SK-N-SH treated with all-trans-retinoic acid at 6 μM for 48 hours (cell line): ENCODE measurements at regions not wholly inside any gene's neighbourhood (a gene's known extent, or its start where the extent isn't known, plus 50 kb on each side); places are given as distances from the start of the nearest gene placed in this dataset.

Experiments
- ARNTL ChIP-seq: fragments of 450-650 bp; formaldehyde crosslinking; IDR thresholded peaks from 2 replicates; pipeline ENCODE4 v1.5.0; 2020; ENCODE audit warnings: low read depth, mild to moderate bottlenecking, moderate library complexity, borderline replicate concordance
- CREB5 ChIP-seq: fragments of 250-450 bp; sonication (Bioruptor Pico); IDR thresholded peaks from 2 replicates; pipeline ENCODE4 v1.5.1; 2020; ENCODE audit warnings: low read depth, mild to moderate bottlenecking, moderate library complexity
- ISL1 ChIP-seq: fragments of 250-450 bp; sonication (Bioruptor Pico); IDR thresholded peaks from 2 replicates; pipeline ENCODE4 v2.1.2; 2022; ENCODE audit warnings: mild to moderate bottlenecking, moderate library complexity
- RARB ChIP-seq: fragments of 250-450 bp; sonication (Bioruptor Pico); IDR thresholded peaks from 2 replicates; pipeline ENCODE4 v1.8.0; 2021; ENCODE audit warnings: mild to moderate bottlenecking, moderate library complexity
- ZFP3 ChIP-seq: fragments of 250-450 bp; sonication (Bioruptor Pico); IDR thresholded peaks from 2 replicates; pipeline ENCODE4 v1.5.0; 2020; ENCODE audit warnings: mild to moderate bottlenecking, moderate library complexity
- ZFP30 ChIP-seq: fragments of 450-650 bp; formaldehyde crosslinking; IDR thresholded peaks from 2 replicates; pipeline ENCODE4 v1.5.0; 2022; ENCODE audit warnings: mild to moderate bottlenecking, moderate library complexity
- TF ChIP-seq, protein P1 (sequence below): fragments of 250-450 bp; sonication (Bioruptor Pico); IDR thresholded peaks from 2 replicates; pipeline ENCODE4 v1.8.0; 2021; ENCODE audit warnings: low read depth, mild to moderate bottlenecking, moderate library complexity, borderline replicate concordance

DNA sequence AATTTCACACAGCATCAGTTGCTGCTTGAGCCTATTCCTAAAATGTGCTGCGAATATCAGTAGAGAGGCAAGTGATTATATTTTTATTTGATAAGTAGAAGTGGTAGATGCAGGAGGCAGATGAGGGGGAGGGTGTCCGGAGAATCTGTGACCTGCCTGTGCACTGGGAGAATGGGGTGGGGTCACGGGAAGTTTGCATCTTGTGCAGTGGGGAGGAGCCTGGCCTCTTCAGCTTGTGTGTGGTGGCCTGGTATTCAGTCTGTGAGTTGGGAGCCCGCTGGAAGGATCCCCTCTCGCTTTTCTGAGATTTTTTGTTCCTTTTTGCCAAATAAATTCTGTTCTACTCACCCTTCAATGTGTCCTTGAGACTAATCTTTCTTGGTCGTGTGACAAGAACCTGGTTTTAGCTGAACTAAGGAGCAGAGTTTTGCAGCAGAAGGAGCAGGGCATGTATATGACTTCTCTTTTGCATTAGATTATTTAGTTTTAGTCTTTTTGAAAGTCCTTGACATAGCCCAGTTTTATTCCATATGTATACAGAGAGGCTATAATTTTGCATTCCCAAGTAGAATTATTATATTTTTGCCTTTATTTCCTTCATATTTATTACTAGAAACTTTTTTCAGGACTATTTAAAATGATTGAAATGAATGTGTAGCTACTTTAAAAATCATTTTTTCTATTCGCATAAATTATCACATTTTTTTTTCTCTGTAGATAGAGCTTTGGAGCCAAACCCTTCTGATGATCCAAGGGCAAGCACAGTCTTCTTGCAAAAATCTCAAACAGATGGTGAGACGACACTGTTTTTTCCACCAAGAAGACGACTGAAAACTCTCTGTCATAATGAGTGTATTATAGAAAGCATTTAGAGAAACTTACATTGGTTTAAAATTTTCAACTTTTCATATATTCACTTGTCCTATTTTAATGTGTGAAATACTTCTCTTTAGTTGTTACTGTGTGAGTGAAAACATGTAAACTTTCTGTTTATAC lies 1257.2 kb downstream of the UQCRFS1 start:
- no peak for TF ChIP-seq ZFP3
- no peak for TF ChIP-seq ARNTL (CRISPR knock-in tag)
- TF ChIP-seq, protein P1, sequence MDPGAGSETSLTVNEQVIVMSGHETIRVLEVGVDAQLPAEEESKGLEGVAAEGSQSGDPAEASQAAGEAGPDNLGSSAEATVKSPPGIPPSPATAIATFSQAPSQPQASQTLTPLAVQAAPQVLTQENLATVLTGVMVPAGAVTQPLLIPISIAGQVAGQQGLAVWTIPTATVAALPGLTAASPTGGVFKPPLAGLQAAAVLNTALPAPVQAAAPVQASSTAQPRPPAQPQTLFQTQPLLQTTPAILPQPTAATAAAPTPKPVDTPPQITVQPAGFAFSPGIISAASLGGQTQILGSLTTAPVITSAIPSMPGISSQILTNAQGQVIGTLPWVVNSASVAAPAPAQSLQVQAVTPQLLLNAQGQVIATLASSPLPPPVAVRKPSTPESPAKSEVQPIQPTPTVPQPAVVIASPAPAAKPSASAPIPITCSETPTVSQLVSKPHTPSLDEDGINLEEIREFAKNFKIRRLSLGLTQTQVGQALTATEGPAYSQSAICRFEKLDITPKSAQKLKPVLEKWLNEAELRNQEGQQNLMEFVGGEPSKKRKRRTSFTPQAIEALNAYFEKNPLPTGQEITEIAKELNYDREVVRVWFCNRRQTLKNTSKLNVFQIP (CRISPR knock-in tag): no peak
- no peak for TF ChIP-seq RARB (CRISPR knock-in tag)
- TF ChIP-seq ZFP30 (CRISPR knock-in tag): no peak
- no peak for TF ChIP-seq CREB5 (CRISPR knock-in tag)
- no peak for TF ChIP-seq ISL1 (CRISPR knock-in tag)
